Neuronal stem cell (in vitro differentiated cells): ENCODE measurements at regions not wholly inside any gene's neighbourhood (a gene's known extent, or its start where the extent isn't known, plus 50 kb on each side); places are given as distances from the start of the nearest gene placed in this dataset.

Experiments used
- DNase-seq: peaks from one replicate; pipeline ENCODE4 v3.0.0-alpha.2; 2013; ENCODE audit warnings: low spot score
- H2AFZ ChIP-seq: one replicate; pipeline ENCODE4 v1.6.1; 2013; ENCODE audit warnings: mild to moderate bottlenecking, low read length, inconsistent platforms
- H2AK5ac ChIP-seq: 2 replicates; pipeline ENCODE4 v1.6.1; 2013; ENCODE audit warnings: low read depth, mild to moderate bottlenecking, inconsistent platforms, low read length, moderate library complexity, mixed read lengths
- H2BK120ac ChIP-seq: 2 replicates; pipeline ENCODE4 v1.6.1; 2013; ENCODE audit warnings: low read depth, mild to moderate bottlenecking, inconsistent platforms, low read length, moderate library complexity, mixed read lengths
- H2BK12ac ChIP-seq: one replicate; pipeline ENCODE4 v1.6.1; 2013; ENCODE audit warnings: low read length, inconsistent platforms
- H2BK15ac ChIP-seq: 2 replicates; pipeline ENCODE4 v1.6.1; 2013; ENCODE audit warnings: mild to moderate bottlenecking, low read length, inconsistent platforms, mixed read lengths
- H2BK5ac ChIP-seq: one replicate; pipeline ENCODE4 v1.6.1; 2013; ENCODE audit warnings: inconsistent platforms, mild to moderate bottlenecking, low read length, moderate library complexity
- H3K14ac ChIP-seq: one replicate; pipeline ENCODE4 v1.6.1; 2013; ENCODE audit warnings: low read length, inconsistent platforms
- H3K18ac ChIP-seq: 2 replicates; pipeline ENCODE4 v1.6.1; 2013; ENCODE audit warnings: low read length, inconsistent platforms
- H3K23ac ChIP-seq: 2 replicates; pipeline ENCODE4 v1.6.1; 2013; ENCODE audit warnings: low read depth, mild to moderate bottlenecking, mixed read lengths, low read length, inconsistent platforms; ENCODE audit not compliant: poor library complexity
- H3K27ac ChIP-seq: replicated peaks from 3 replicates; pipeline ENCODE4 v1.5.1; 2013; ENCODE audit warnings: low read length, inconsistent platforms
- H3K27me3 ChIP-seq, 3 experiments: 2 replicates each; pipeline ENCODE4 v1.6.1; 2013; ENCODE audit warnings: low read length in 3 of 3, mild to moderate bottlenecking in 2 of 3, inconsistent platforms in 1 of 3, low read depth in 1 of 3, mixed read lengths in 1 of 3, moderate library complexity in 1 of 3; ENCODE audit not compliant: control insufficient read depth in 3 of 3, insufficient read depth in 3 of 3
- H3K36me3 ChIP-seq, 2 donors: replicated peaks in 1 of 2; 2 replicates each; pipeline ENCODE4 v1.6.1; 2013; ENCODE audit warnings: low read length in 2 of 2; ENCODE audit not compliant: control insufficient read depth in 2 of 2, insufficient read depth in 2 of 2
- H3K4ac ChIP-seq: 2 replicates; pipeline ENCODE4 v1.6.1; 2013; ENCODE audit warnings: inconsistent platforms, mild to moderate bottlenecking, low read length, moderate library complexity
- H3K4me1 ChIP-seq, 2 donors: 1 replicate in 1 of 2; 2 replicates in 1 of 2; pipeline ENCODE4 v1.6.1; 2013; ENCODE audit warnings: low read length in 2 of 2, low read depth in 1 of 2; ENCODE audit not compliant: control insufficient read depth in 2 of 2, insufficient read depth in 1 of 2
- H3K4me2 ChIP-seq: one replicate; pipeline ENCODE4 v1.6.1; 2013; ENCODE audit warnings: mild to moderate bottlenecking, low read length, inconsistent platforms; ENCODE audit not compliant: insufficient read depth, poor library complexity, severe bottlenecking
- H3K4me3 ChIP-seq, 2 donors: 2 replicates each; pipeline ENCODE4 v1.5.1; 2013; ENCODE audit warnings: low read length in 2 of 2, mild to moderate bottlenecking in 2 of 2, inconsistent platforms in 1 of 2, moderate library complexity in 1 of 2
- H3K79me1 ChIP-seq: one replicate; pipeline ENCODE4 v1.6.1; 2013; ENCODE audit warnings: low read depth, mild to moderate bottlenecking, inconsistent platforms, low read length, moderate library complexity
- H3K9ac ChIP-seq: one replicate; pipeline ENCODE4 v1.6.1; 2013; ENCODE audit warnings: mild to moderate bottlenecking, low read depth, low read length, inconsistent platforms; ENCODE audit not compliant: poor library complexity
- H3K9me3 ChIP-seq, 2 donors: replicated peaks in 1 of 2; 2 replicates each; pipeline versions ENCODE3 to v1.6.1; 2013; ENCODE audit warnings: low read length in 2 of 2, mild to moderate bottlenecking in 2 of 2, inconsistent platforms in 1 of 2, low read depth in 1 of 2, mixed read lengths in 1 of 2, moderate library complexity in 1 of 2; ENCODE audit not compliant: control insufficient read depth in 2 of 2, insufficient read depth in 1 of 2
- H4K8ac ChIP-seq: one replicate; pipeline ENCODE4 v1.6.1; 2013; ENCODE audit warnings: low read depth, mild to moderate bottlenecking, inconsistent platforms, low read length, moderate library complexity
- H4K91ac ChIP-seq: one replicate; pipeline ENCODE4 v1.6.1; 2013; ENCODE audit warnings: low read length, low read depth, mild to moderate bottlenecking, inconsistent platforms; ENCODE audit not compliant: poor library complexity
- WGBS, 2 donors: extraction: QIAGEN DNeasy Blood & Tissue Kit; methylation state at CpG; one replicate each; pipeline ENCODE4 v1.1.7; 2013; ENCODE audit warnings: missing lambda C conversion rate in 2 of 2, mixed read lengths in 1 of 2; ENCODE audit not compliant: insufficient read length in 2 of 2, insufficient replicate concordance in 1 of 2; ENCODE audit errors: extremely low coverage in 2 of 2; 5-methylcytosine and 5-hydroxymethylcytosine counted together

DNA sequence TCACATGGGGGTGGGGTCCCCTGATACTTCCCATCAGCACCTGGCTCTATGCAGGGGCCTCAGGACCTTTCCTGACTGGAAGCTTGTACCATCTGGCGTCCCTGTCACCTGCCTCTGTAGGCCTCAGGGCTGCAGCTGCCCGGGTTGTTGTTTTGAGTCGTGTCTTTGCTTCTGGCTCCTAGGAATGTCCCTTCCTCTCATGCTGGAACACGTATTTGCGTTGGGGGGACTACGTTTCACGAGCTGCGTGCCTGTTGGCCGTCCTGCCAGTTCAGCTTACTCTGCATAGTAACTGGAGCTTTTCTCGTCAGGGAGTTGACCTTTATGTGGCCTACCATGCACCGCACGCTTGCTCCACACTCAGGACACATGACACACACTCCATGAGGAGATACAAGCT lies 54.9 kb upstream of the IRX4 start:
- Histone ChIP-seq H4K8ac (no peak overlapping the region), H2BK5ac (no peak overlapping the region), H2BK12ac (no peak overlapping the region), H3K4ac (no peak overlapping the region), H2AFZ (no peak overlapping the region), H3K4me3 (no peak overlapping the region), H2AK5ac (no peak overlapping the region), H3K4me2 (no peak overlapping the region), H4K91ac (no peak overlapping the region), H2BK120ac (no peak overlapping the region), H3K9me3 (peaks cover 2% of the 10 kb centered on the region in 2 donors), H3K18ac (no peak overlapping the region), H3K79me1 (no peaks in the 10 kb centered on the region), H3K4me1 (no peaks in the 10 kb centered on the region), H3K27ac (no peak overlapping the region), H3K27me3 (peaks cover 0 to 12% (median 1%) of the 10 kb centered on the region in 3 experiments), H3K14ac (no peak overlapping the region), H2BK15ac (no peak overlapping the region), H3K23ac (no peak overlapping the region), H3K9ac (no peak overlapping the region), H3K36me3 (no peaks in the 10 kb centered on the region)
- DNase-seq = no peak
- no CpG with 5 or more reads among the region's 12 CpGs for WGBS, 2 donors

DNA sequence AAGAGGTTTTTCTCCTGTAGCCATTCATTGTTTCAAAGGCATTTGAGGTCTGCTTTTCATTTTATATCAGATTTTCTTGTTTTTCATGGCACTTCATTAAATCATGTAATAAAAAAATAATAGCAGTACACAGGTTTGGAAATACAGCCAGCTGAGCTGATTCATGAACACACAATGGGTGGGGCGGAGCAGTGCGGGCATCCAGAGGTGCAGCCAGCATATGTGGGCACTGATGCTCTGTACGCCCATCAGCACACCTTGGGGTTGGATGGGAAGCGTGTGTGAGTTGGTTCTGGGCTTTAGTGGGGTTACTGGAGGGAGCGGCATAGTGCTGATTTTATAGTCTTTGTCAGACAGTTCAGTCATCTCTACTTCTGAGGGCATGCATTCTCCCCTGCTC lies 54.2 kb upstream of the IRX4 start:
- Histone ChIP-seq H3K4me3 (no peak overlapping the region), H3K23ac (no peak overlapping the region), H3K18ac (no peak overlapping the region), H3K27ac (no peak overlapping the region), H3K9ac (no peak overlapping the region), H2BK120ac (no peak overlapping the region), H2BK15ac (no peak overlapping the region), H2BK5ac (no peak overlapping the region), H3K4me1 (no peaks in the 10 kb centered on the region), H2AK5ac (no peak overlapping the region), H4K91ac (no peak overlapping the region), H3K14ac (no peak overlapping the region), H3K4ac (no peak overlapping the region), H3K4me2 (no peak overlapping the region), H3K9me3 (peaks cover 0 to 2% of the 10 kb centered on the region in 2 donors), H4K8ac (no peak overlapping the region), H2AFZ (no peak overlapping the region), H3K36me3 (no peaks in the 10 kb centered on the region), H2BK12ac (no peak overlapping the region), H3K79me1 (no peaks in the 10 kb centered on the region), H3K27me3 (peaks cover 0 to 19% (median 2%) of the 10 kb centered on the region in 3 experiments)
- no CpG with 5 or more reads among the region's 5 CpGs for WGBS, 2 donors
- DNase-seq = no peak

GRCh38 chr5:1936413-1936812 lies 53.7 kb upstream of the IRX4 start:
- H3K4ac ChIP-seq = no peak overlapping the region
- no peak overlapping the region for H3K23ac ChIP-seq
- H3K18ac ChIP-seq = no peak overlapping the region
- no peak overlapping the region for H3K9ac ChIP-seq
- H3K9me3 ChIP-seq = peaks cover 0 to 2% of the 10 kb centered on the region in 2 donors
- H2BK5ac ChIP-seq = no peak overlapping the region
- no peak overlapping the region for H2AK5ac ChIP-seq
- H2BK15ac ChIP-seq = no peak overlapping the region
- no peak overlapping the region for H3K27ac ChIP-seq
- no peaks in the 10 kb centered on the region for H3K36me3 ChIP-seq
- H3K4me3 ChIP-seq = no peak overlapping the region
- no peaks in the 10 kb centered on the region for H3K79me1 ChIP-seq
- WGBS, 2 donors = no CpG with 5 or more reads among the region's 4 CpGs
- H2AFZ ChIP-seq = no peak overlapping the region
- H3K4me1 ChIP-seq = peaks cover 0 to 1% of the 10 kb centered on the region in 2 donors
- DNase-seq = no peak
- H4K91ac ChIP-seq = no peak overlapping the region
- H4K8ac ChIP-seq = no peak overlapping the region
- H2BK120ac ChIP-seq = no peak overlapping the region
- H3K27me3 ChIP-seq = peaks cover 0 to 24% (median 5%) of the 10 kb centered on the region in 3 experiments
- H3K4me2 ChIP-seq = no peak overlapping the region
- no peak overlapping the region for H2BK12ac ChIP-seq
- H3K14ac ChIP-seq = no peak overlapping the region

DNA sequence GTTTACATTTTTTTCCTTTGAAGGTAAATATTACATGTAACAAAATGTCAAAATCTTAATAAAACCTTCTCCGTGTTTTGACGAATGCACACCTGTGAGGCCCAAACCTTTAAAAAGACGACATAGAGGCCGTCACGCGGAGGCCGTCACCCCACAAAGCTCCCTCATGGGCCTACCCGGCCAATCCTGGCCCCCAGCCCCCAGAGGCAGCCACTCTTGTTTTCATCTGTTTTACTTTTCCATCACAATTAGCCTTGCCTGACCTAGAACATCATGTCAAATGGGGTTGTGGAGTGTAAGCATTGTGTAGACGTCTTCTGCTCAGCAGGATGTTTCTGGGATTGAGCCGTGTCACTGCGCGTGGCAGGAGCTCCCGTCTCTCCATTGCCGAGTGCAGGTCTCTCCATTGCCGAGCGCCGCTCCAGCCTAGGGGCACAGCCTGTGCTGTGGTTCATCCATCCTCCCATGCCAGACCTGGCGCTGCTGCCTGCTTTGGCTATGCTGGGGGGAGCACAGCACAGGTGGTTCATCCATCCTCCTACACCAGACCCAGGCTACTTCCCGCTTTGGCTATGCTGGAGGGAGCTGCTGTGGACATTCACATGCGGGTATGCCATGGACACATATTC lies 52.2 kb upstream of the IRX4 start:
- Histone ChIP-seq H3K27ac (no peak overlapping the region), H3K36me3 (no peaks in the 10 kb centered on the region), H3K4me1 (peaks cover 0 to 8% of the 10 kb centered on the region in 2 donors), H2AK5ac (peak overlapping the region; percentile 19), H2BK12ac (no peak overlapping the region), H4K91ac (no peak overlapping the region), H2BK15ac (no peak overlapping the region), H3K4me2 (no peak overlapping the region), H2AFZ (no peak overlapping the region), H3K9me3 (peaks cover 0 to 4% of the 10 kb centered on the region in 2 donors), H3K14ac (no peak overlapping the region), H3K18ac (no peak overlapping the region), H3K23ac (no peak overlapping the region), H3K27me3 (peaks cover 0 to 38% (median 18%) of the 10 kb centered on the region in 3 experiments), H3K9ac (no peak overlapping the region), H2BK5ac (no peak overlapping the region), H3K79me1 (no peaks in the 10 kb centered on the region), H2BK120ac (no peak overlapping the region), H4K8ac (no peak overlapping the region), H3K4ac (no peak overlapping the region), H3K4me3 (peak overlapping the region in 1 of 2 donors; percentile 9)
- no peak for DNase-seq
- WGBS, 2 donors = no CpG with 5 or more reads among the region's 20 CpGs
